Astrocyte (in vitro differentiated cells and primary cell): ENCODE measurements at regions not wholly inside any gene's neighbourhood (a gene's known extent, or its start where the extent isn't known, plus 50 kb on each side); places are given as distances from the start of the nearest gene placed in this dataset.

Source experiments
- DNase-seq: peaks from one replicate; pipeline ENCODE4 v3.0.0-alpha.2; 2010; ENCODE audit warnings: low read depth
- FAIRE-seq: peaks from 2 replicates; lab custom pipeline; 2011; peaks lifted over from hg19 to GRCh38; lab: Jason Lieb, UNC
- H2AFZ ChIP-seq: 2 replicates; pipeline ENCODE4 v1.6.0; 2012; ENCODE audit warnings: low read depth, low read length, inconsistent platforms
- H3K27ac ChIP-seq: 2 replicates; pipeline ENCODE4 v1.5.1; 2011; ENCODE audit warnings: low read depth, low read length, inconsistent platforms
- H3K27me3 ChIP-seq: 2 replicates; pipeline ENCODE4 v1.6.0; 2011; ENCODE audit warnings: low read length, inconsistent platforms; ENCODE audit not compliant: insufficient read depth
- H3K36me3 ChIP-seq: 2 replicates; pipeline ENCODE4 v1.5.1; 2011; ENCODE audit warnings: low read length, inconsistent platforms; ENCODE audit not compliant: insufficient read depth
- H3K4me1 ChIP-seq: 2 replicates; pipeline ENCODE4 v1.5.1; 2011; ENCODE audit warnings: low read length, inconsistent platforms; ENCODE audit not compliant: insufficient read depth
- H3K4me2 ChIP-seq: 2 replicates; pipeline ENCODE4 v1.6.0; 2012; ENCODE audit warnings: low read length, inconsistent platforms
- H3K4me3 ChIP-seq: 2 replicates; pipeline ENCODE4 v1.5.1; 2011; ENCODE audit warnings: low read depth, mild to moderate bottlenecking, low read length, inconsistent platforms; ENCODE audit not compliant: insufficient read depth
- H3K79me2 ChIP-seq: 2 replicates; pipeline ENCODE4 v1.6.0; 2012; ENCODE audit warnings: mild to moderate bottlenecking, low read length, inconsistent platforms; ENCODE audit not compliant: insufficient read depth
- H3K9ac ChIP-seq: 2 replicates; pipeline ENCODE4 v1.6.0; 2012; ENCODE audit warnings: mild to moderate bottlenecking, low read length, inconsistent platforms
- H3K9me3 ChIP-seq: 2 replicates; pipeline ENCODE4 v1.5.1; 2012; ENCODE audit warnings: low read depth, mild to moderate bottlenecking, low read length, inconsistent platforms; ENCODE audit not compliant: insufficient read depth
- H4K20me1 ChIP-seq: 2 replicates; pipeline ENCODE4 v1.6.0; 2012; ENCODE audit warnings: low read length, inconsistent platforms; ENCODE audit not compliant: insufficient read depth
- H3K27ac Mint-ChIP-seq: one replicate; pipeline ENCODE4 v1.8.0; 2021; ENCODE audit warnings: mild to moderate bottlenecking, mixed read lengths; ENCODE audit not compliant: unreplicated experiment
- H3K27me3 Mint-ChIP-seq: one replicate; pipeline ENCODE4 v1.8.0; 2021; ENCODE audit warnings: low read depth, mixed read lengths; ENCODE audit not compliant: unreplicated experiment
- H3K36me3 Mint-ChIP-seq: one replicate; pipeline ENCODE4 v1.8.0; 2021; ENCODE audit warnings: low read depth, mixed read lengths; ENCODE audit not compliant: unreplicated experiment
- H3K4me1 Mint-ChIP-seq: one replicate; pipeline ENCODE4 v1.8.0; 2021; ENCODE audit warnings: low read depth, mixed read lengths; ENCODE audit not compliant: unreplicated experiment
- H3K4me3 Mint-ChIP-seq: one replicate; pipeline ENCODE4 v1.8.0; 2021; ENCODE audit warnings: mild to moderate bottlenecking, moderate library complexity, mixed read lengths; ENCODE audit not compliant: unreplicated experiment
- H3K9me3 Mint-ChIP-seq: one replicate; pipeline ENCODE4 v1.8.0; 2021; ENCODE audit warnings: mild to moderate bottlenecking, mixed read lengths; ENCODE audit not compliant: unreplicated experiment
- EZH2 ChIP-seq: IDR thresholded peaks from 2 replicates; pipeline ENCODE4 v1.6.1; 2012; ENCODE audit warnings: mild to moderate bottlenecking, low read length, inconsistent platforms; ENCODE audit not compliant: insufficient read depth
- TF ChIP-seq, protein P1 (sequence below): IDR thresholded peaks from 2 replicates; pipeline ENCODE4 v1.5.1; 2011; ENCODE audit warnings: low read depth, mild to moderate bottlenecking, inconsistent platforms, low read length, moderate library complexity; ENCODE audit not compliant: insufficient read depth

DNA sequence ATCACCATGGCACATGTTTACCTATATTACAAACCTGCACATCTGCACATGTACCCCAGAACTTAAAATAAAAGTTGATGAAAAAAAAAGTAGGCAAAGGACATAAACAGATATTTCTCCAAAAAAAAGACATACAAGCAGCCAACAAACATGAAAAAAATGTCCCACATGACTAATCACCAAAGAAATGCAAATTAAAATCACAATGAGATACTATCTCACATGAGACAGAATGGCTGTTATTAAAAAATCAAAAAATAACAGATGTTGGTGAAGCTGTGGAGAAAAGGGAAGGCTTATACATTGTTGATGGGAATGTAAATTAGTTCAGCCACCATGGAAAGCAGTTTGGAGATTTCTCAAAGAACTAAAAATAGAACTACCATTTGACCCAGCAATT, 68.0 kb upstream of the FAR2 start:
- H3K4me1 Mint-ChIP-seq, result no peaks in the 10 kb centered on the region
- H3K36me3 Mint-ChIP-seq, result no peaks in the 10 kb centered on the region
- Histone ChIP-seq H3K27me3 (no peaks in the 10 kb centered on the region), H2AFZ (no peak overlapping the region), H3K79me2 (no peaks in the 10 kb centered on the region), H3K36me3 (no peaks in the 10 kb centered on the region), H3K9me3 (no peaks in the 10 kb centered on the region), H4K20me1 (no peaks in the 10 kb centered on the region), H3K27ac (no peak overlapping the region), H3K4me2 (no peak overlapping the region), H3K4me1 (no peaks in the 10 kb centered on the region), H3K4me3 (no peak overlapping the region), H3K9ac (no peak overlapping the region)
- FAIRE-seq (no peak), DNase-seq (no peak)
- H3K27ac Mint-ChIP-seq, result no peak overlapping the region
- peaks cover 2% of the 10 kb centered on the region for H3K9me3 Mint-ChIP-seq
- H3K4me3 Mint-ChIP-seq, result no peak overlapping the region
- no peaks in the 10 kb centered on the region for H3K27me3 Mint-ChIP-seq
- TF ChIP-seq EZH2, result no peak
- TF ChIP-seq, protein P1, sequence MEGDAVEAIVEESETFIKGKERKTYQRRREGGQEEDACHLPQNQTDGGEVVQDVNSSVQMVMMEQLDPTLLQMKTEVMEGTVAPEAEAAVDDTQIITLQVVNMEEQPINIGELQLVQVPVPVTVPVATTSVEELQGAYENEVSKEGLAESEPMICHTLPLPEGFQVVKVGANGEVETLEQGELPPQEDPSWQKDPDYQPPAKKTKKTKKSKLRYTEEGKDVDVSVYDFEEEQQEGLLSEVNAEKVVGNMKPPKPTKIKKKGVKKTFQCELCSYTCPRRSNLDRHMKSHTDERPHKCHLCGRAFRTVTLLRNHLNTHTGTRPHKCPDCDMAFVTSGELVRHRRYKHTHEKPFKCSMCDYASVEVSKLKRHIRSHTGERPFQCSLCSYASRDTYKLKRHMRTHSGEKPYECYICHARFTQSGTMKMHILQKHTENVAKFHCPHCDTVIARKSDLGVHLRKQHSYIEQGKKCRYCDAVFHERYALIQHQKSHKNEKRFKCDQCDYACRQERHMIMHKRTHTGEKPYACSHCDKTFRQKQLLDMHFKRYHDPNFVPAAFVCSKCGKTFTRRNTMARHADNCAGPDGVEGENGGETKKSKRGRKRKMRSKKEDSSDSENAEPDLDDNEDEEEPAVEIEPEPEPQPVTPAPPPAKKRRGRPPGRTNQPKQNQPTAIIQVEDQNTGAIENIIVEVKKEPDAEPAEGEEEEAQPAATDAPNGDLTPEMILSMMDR, result no peak

DNA sequence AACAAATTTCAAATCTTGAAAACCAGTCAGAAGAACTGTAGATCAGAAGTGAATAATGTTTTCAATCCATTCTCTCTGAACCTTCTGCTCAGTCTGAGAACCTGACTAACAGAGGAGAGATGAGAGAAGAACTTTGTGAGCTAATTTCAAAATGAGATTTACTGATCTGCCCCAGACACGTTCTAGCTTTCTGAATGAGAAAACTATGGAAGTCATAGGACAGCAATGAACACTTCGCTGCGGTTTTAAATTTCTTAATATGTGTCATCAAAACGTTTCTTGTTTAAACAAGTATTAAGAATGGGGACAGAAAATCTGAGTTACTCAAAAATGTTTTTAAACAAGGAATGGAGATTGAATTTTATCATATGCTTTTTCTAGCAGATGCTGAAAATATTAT, 66.6 kb upstream of the FAR2 start:
- FAIRE-seq, result no peak
- H3K36me3 ChIP-seq, result no peaks in the 10 kb centered on the region
- H3K79me2 ChIP-seq, result no peaks in the 10 kb centered on the region
- no peaks in the 10 kb centered on the region for H3K4me1 Mint-ChIP-seq
- no peak overlapping the region for H2AFZ ChIP-seq
- no peak overlapping the region for H3K4me2 ChIP-seq
- no peak for TF ChIP-seq EZH2
- TF ChIP-seq, protein P1, result no peak
- H3K4me3 ChIP-seq, result no peak overlapping the region
- H3K27me3 Mint-ChIP-seq, result no peaks in the 10 kb centered on the region
- H3K9me3 ChIP-seq, result no peaks in the 10 kb centered on the region
- H3K27me3 ChIP-seq, result no peaks in the 10 kb centered on the region
- H3K27ac Mint-ChIP-seq, result no peak overlapping the region
- DNase-seq, result no peak
- H3K9ac ChIP-seq, result no peak overlapping the region
- H4K20me1 ChIP-seq, result no peaks in the 10 kb centered on the region
- H3K4me3 Mint-ChIP-seq, result no peak overlapping the region
- peaks cover 2% of the 10 kb centered on the region for H3K9me3 Mint-ChIP-seq
- no peaks in the 10 kb centered on the region for H3K4me1 ChIP-seq
- no peaks in the 10 kb centered on the region for H3K36me3 Mint-ChIP-seq
- no peak overlapping the region for H3K27ac ChIP-seq

DNA sequence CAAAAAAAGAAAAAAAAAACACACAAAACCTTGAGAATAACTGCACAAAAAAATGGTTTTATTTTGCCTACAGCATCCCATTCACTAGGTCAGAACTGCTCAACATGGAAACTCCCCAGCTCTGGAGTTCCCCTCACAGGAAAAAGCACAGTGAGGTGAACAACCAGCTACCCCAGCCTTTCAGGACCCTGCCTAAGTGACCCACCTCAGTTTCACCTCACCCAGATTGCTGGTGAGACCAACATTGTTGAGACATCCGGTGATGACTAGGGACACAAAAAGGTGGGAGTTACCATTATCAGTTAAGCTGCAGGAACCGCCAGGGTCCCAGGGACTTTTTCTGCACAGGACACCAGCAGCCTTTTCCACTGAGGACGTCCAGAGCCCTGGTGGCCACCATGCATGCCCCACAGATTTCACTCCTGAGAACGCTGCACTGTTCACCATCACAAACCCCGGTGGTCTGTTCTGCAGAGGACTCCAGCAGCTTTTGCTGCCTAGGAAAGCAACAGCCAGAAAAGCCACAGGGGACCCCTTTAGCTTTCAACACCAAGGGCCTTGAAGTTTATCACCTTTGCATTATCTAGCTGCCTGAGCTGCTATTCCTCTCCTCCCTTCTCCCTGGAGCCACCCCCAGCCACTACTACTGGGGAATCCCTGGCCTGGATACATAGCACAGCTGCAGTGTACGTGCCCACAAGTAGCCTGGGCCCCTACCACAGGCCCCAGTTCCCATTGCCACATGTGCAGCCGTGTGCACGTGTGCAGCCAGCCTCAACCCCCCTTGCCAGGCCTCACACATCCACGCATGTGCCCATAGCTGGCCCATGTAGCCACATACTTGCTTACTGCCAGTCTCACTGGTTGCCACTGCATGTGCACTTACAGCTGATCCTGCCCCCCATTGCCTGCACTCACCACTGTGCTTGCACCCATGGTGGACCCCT, 62.5 kb upstream of the FAR2 start:
- H2AFZ ChIP-seq, result no peak overlapping the region
- no peak overlapping the region for H3K4me2 ChIP-seq
- H3K36me3 ChIP-seq, result no peaks in the 10 kb centered on the region
- H3K4me1 ChIP-seq, result no peaks in the 10 kb centered on the region
- no peak overlapping the region for H3K9ac ChIP-seq
- no peak for DNase-seq
- H3K27ac ChIP-seq, result no peak overlapping the region
- no peaks in the 10 kb centered on the region for H3K4me1 Mint-ChIP-seq
- no peaks in the 10 kb centered on the region for H3K27me3 Mint-ChIP-seq
- FAIRE-seq, result no peak
- TF ChIP-seq, protein P1, result no peak
- no peak for TF ChIP-seq EZH2
- no peak overlapping the region for H3K4me3 ChIP-seq
- H4K20me1 ChIP-seq, result no peaks in the 10 kb centered on the region
- no peaks in the 10 kb centered on the region for H3K9me3 Mint-ChIP-seq
- H3K36me3 Mint-ChIP-seq, result no peaks in the 10 kb centered on the region
- no peak overlapping the region for H3K4me3 Mint-ChIP-seq
- H3K79me2 ChIP-seq, result no peaks in the 10 kb centered on the region
- no peaks in the 10 kb centered on the region for H3K27me3 ChIP-seq
- no peak overlapping the region for H3K27ac Mint-ChIP-seq
- H3K9me3 ChIP-seq, result no peaks in the 10 kb centered on the region
